ENCODE measurements at regions not wholly inside any gene's neighbourhood (a gene's known extent, or its start where the extent isn't known, plus 50 kb on each side); places are given as distances from the start of the nearest gene placed in this dataset.
"Not testable (repeated sequence)": the region's sequence is repeated elsewhere in the genome, so short reads cannot be mapped to it uniquely, and the experiment has no call there.

- DNase-seq (ENCODE audit: low read depth in 2 of 2) = no peak
Measured at GRCh38 chr2:55811048-55811447, 112.5 kb downstream of the EFEMP1 start.

GRCh38 chr2:55810622-55811020 lies 113.0 kb downstream of the EFEMP1 start:
- peak in 1 of 2 donors; percentile 31 for DNase-seq (ENCODE audit: low read depth in 2 of 2)

- DNase-seq (ENCODE audit: low read depth in 2 of 2) = no peak
Measured at GRCh38 chr2:55809875-55810621, 113.5 kb downstream of the EFEMP1 start.

GRCh38 chr2:55807900-55808299 lies 114.3 kb upstream of the PNPT1 start:
- DNase-seq (ENCODE audit: low read depth in 2 of 2) = no peak

- DNase-seq (ENCODE audit: low read depth in 2 of 2) = no peak
Measured at GRCh38 chr2:55805686-55806085, 112.0 kb upstream of the PNPT1 start.

- DNase-seq (ENCODE audit: low read depth in 2 of 2) = no peak
Measured at GRCh38 chr2:55804535-55804934, 110.9 kb upstream of the PNPT1 start.

GRCh38 chr2:55802067-55802466 lies 108.4 kb upstream of the PNPT1 start:
- DNase-seq (ENCODE audit: low read depth in 2 of 2) = no peak

- no peak for DNase-seq (ENCODE audit: low read depth in 2 of 2)
Measured at GRCh38 chr2:55801436-55801835, 107.8 kb upstream of the PNPT1 start.

- DNase-seq (ENCODE audit: low read depth in 2 of 2) = not testable (repeated sequence)
Measured at GRCh38 chr2:55799624-55800023, 106.0 kb upstream of the PNPT1 start.

GRCh38 chr2:55796121-55796520 lies 102.5 kb upstream of the PNPT1 start:
- no peak for DNase-seq (ENCODE audit: low read depth in 2 of 2)

GRCh38 chr2:55793602-55794001 lies 100.0 kb upstream of the PNPT1 start:
- DNase-seq (ENCODE audit: low read depth in 2 of 2) = not testable (repeated sequence)

GRCh38 chr2:55786280-55786679 lies 92.6 kb upstream of the PNPT1 start:
- no peak for DNase-seq (ENCODE audit: low read depth in 2 of 2)

- not testable (repeated sequence) for DNase-seq (ENCODE audit: low read depth in 2 of 2)
Measured at GRCh38 chr2:55783751-55784150, 90.1 kb upstream of the PNPT1 start.

- no peak for DNase-seq (ENCODE audit: low read depth in 2 of 2)
Measured at GRCh38 chr2:55782528-55783173, 89.0 kb upstream of the PNPT1 start.

GRCh38 chr2:55781542-55781941 lies 87.9 kb upstream of the PNPT1 start:
- no peak for DNase-seq (ENCODE audit: low read depth in 2 of 2)

GRCh38 chr2:55780697-55781096 lies 87.1 kb upstream of the PNPT1 start:
- no peak for DNase-seq (ENCODE audit: low read depth in 2 of 2)

GRCh38 chr2:55779459-55780421 lies 86.1 kb upstream of the PNPT1 start:
- peak; percentile 81 to 95 for DNase-seq (ENCODE audit: low read depth in 2 of 2)

- peak in 1 of 2 donors; percentile 56 for DNase-seq (ENCODE audit: low read depth in 2 of 2)
Measured at GRCh38 chr2:55776966-55777365, 83.3 kb upstream of the PNPT1 start.

GRCh38 chr2:55776479-55776878 lies 82.8 kb upstream of the PNPT1 start:
- no peak for DNase-seq (ENCODE audit: low read depth in 2 of 2)

- no peak for DNase-seq (ENCODE audit: low read depth in 2 of 2)
Measured at GRCh38 chr2:55775828-55776227, 82.2 kb upstream of the PNPT1 start.

- DNase-seq (ENCODE audit: low read depth in 2 of 2) = not testable (repeated sequence)
Measured at GRCh38 chr2:55773651-55774050, 80.0 kb upstream of the PNPT1 start.
